Stimulated activated naive CD8-positive, alpha-beta T cell treated with anti-CD3 and anti-CD28 coated beads, Interleukin-15, Interleukin-2, amounts not matched to agents 100 U/mL and 50 U/mL, for 24 hours (primary cell): ENCODE measurements at regions not wholly inside any gene's neighbourhood (a gene's known extent, or its start where the extent isn't known, plus 50 kb on each side); places are given as distances from the start of the nearest gene placed in this dataset.

Source experiments
- ATAC-seq: fragments of 150-1000 bp; cut with Tn5 transposase; one replicate; pipeline ENCODE4 v1.10.0; 2021
- DNase-seq: peaks from one replicate; pipeline ENCODE4 v3.0.0; 2021

DNA sequence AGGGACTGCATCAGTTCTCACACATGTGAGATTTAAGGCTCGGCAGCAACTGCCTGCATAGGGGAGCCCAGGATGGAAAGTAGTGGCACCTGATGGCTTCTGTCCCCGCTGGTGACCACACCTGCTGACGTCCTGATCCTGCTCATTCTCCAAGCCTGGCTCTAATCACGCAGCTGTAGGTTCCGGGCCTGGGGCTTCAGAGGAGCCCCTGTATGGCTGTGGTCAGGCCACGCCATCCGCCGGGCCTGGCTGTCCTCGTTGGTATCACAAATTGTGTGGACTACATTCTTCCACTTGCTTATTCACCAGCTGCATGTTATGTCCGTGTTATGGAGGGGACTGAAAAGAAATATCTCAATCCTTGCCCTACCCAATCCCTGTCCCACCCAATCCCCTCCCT, 580.0 kb downstream of the TBC1D22A start:
- no peak for ATAC-seq
- no peak for DNase-seq

DNA sequence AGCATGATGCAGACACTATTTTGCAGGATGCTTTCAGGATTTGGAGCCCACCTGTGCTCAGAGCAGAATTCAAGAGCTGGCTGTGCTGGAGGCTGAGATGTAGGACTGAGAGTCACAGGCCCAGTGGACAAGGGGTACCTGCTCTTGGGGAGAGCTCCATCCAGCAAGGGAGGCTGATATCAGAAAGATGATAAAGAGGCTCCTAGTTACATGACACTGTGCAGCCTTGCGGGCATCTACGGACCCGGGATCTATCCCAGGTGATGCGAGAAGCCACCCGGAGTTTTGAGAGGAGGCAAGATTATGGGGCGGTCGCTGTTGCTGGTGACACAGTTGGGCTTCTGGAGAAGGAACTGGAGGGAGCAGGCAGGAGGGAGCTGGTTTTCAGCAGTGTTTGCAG, 579.0 kb downstream of the TBC1D22A start:
- no peak for ATAC-seq
- DNase-seq: no peak

DNA sequence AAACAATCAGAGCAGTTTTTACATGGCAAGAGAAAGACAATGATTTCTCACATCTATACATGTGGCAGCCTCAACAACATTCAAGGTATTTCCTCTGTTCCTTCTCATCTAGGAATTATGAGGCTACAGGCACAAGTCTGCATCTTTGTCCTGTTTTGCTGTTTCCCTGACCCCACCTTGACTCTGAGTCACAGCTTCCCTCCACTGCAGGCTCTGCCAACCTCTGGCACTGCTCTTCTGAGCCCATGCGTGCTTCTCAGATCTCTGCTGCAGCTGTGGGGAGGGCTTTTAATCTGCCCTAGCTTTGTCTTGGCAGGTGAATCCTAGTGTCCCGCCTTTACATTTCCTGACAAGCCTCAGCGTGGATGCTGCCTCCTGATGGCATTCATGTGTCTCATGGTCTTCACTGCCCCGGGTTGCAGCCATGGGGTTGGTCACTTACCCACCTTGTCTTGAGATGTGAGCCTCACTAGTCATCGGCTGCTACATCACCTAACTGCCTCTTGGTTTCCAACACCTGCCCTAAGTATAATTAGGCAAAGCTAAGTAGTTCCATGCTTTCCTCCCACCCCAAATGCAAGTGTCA, 578.5 kb downstream of the TBC1D22A start:
- ATAC-seq (no peak), DNase-seq (no peak)

- no peak for DNase-seq
- peak; percentile 57 for ATAC-seq
Measured at GRCh38 chr22:47337161-47337621, 574.7 kb downstream of the TBC1D22A start.

DNA sequence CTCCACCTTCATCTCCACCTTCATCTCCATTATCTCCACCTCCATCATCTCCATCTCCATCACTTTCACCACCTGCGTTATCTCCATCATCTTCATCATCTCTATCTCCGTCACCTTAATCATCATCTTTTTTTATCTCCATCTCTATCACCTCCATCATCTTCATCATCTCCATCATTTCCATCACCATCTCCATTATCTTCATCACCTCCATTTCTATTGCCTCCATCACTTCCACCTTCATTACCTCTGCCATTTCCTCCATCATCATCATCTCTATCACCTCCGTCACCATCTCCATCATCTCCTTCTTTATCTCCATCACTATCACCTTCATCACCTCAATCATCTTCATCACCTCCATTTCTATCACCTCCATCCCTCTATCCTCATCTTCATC, 573.5 kb downstream of the TBC1D22A start:
- ATAC-seq: no peak

GRCh38 chr22:47335460-47335859, 573.0 kb downstream of the TBC1D22A start:
- no peak for ATAC-seq
- DNase-seq: no peak

More for the DNA sequence above, 573.5 kb downstream of the TBC1D22A start:
- DNase-seq: no peak

DNA sequence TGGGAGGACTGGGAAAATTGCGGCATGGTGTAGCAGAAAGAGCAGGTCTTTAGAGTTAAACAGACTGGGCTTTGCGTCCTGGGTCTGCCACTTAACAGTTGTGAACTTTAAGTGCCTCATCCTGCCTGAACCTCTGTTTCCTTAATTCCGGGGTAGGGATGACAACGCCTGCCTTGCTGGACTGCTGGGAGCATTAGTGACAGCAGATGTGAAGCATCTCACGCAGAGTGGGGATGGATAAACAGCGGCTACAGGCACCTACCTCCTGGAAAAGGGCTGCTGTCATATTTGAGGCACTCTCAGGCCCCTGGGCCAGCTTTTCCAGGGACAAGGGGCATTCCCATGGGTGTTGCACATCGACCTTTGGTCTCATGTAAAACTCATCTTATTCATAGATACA, 572.2 kb downstream of the TBC1D22A start:
- no peak for ATAC-seq
- DNase-seq: no peak

DNA sequence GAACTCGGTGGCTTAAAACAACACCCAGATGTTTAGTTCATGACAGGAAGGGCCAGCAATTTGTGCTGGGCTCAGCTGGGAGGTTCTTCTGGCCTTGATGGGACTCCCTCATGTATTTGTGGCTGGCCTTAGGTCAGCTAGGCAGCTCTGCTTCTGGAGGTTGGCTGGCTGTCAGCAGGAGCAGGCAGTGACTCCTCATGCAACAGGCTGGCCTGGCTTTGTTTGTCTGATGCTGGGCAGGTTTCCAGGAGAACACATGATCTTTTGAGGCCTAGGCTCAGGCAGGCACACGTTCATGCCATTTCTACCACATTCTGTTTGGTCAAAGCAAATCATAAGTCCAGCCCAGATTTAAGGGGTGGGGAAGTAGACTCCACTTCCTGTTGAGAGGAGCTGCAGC, 571.2 kb downstream of the TBC1D22A start:
- no peak for DNase-seq
- ATAC-seq: no peak

GRCh38 chr22:47332246-47332980, 570.0 kb downstream of the TBC1D22A start:
- ATAC-seq (no peak), DNase-seq (no peak)

DNA sequence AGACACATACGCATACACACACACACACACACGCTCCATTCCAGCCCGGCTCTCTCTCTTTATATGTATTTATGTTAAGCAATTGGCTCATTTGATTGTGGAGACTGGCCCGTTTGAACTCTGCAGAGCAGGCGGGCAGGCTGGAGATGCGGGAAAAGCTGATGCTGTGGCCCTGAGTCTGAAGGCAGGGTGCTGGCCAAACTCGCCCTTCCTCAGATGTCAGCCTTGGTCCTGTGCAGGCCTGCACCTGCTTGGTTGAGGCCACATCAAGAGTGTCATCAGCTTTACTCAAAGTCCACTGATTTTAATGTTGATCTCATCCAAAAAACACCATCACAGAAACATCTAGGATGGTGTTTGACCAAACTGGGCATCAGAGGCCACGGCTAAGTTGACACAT, 569.3 kb downstream of the TBC1D22A start:
- DNase-seq: no peak
- ATAC-seq: no peak

DNA sequence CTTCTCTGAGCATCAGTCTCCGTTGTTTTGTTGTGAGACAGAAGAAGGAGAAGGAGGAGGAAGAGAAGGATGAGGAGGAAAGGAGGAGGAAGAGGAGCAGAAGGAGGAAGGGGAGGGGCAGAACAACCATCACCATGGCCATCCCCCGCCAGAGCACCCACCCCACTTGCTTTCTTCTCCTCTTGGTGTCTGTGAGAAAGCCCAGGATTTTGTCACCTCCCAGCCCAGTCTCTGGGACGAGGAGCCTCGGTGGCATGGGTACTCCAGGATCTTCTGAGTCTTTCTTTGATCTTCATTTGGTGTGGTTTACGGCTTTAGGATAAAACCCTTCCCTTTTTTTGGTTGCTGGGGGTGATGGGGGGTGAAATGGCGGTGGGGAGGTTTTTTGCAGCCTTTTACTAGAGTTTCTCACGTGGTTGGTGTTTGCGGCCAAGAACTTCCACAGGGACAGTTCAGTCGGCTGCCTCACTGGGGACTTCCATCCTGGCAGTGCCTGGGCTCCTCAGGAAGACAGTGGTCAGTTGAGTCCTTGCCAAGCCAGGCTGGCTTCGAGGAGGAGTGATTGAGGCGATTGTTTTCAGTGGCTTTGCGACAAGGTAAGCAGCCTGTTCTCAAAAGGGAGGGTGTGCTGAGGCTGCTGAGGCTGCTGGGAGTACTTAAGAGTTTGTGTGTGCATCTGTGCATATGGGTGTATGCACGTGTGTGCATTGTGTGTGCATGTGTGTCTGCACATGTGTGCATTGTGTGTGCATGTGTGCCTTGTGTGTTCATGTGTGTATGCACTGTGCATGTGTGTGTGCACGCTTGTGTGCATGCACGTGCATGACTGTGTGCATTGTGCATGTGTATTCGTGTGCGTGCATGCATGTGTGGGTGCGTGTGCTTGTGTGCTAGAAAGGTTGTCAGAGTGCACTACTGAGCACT, 567.5 kb downstream of the TBC1D22A start:
- DNase-seq: no peak
- ATAC-seq: no peak

GRCh38 chr22:47328550-47329243, 566.2 kb downstream of the TBC1D22A start:
- no peak for ATAC-seq
- no peak for DNase-seq

DNA sequence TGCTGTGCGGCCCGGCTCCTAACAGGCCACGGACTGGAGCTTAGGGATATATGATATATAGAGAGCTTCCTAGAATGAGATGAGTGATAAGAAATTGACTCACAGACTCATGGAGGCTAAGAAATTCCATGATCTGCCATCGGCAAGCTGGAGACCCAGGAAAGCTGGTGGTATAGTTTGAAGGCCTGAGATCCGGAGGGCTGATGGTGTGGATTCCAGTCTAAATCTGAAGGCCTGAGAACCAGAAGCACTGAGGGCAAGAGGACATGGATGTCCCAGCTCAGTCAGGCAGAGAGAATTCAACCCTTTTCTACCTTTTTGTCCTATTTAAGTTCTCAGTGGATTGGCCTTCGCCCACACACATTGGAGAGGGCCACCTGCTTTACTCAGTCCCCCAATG, 564.8 kb downstream of the TBC1D22A start:
- no peak for ATAC-seq
- DNase-seq: no peak

GRCh38 chr22:47325249-47325648, 562.8 kb downstream of the TBC1D22A start:
- no peak for ATAC-seq
- DNase-seq: no peak

GRCh38 chr22:47324435-47324990, 562.1 kb downstream of the TBC1D22A start:
- no peak for DNase-seq

GRCh38 chr22:47323518-47323917, 561.1 kb downstream of the TBC1D22A start:
- no peak for ATAC-seq
- no peak for DNase-seq

More at GRCh38 chr22:47324435-47324990, 562.1 kb downstream of the TBC1D22A start:
- ATAC-seq: no peak

DNA sequence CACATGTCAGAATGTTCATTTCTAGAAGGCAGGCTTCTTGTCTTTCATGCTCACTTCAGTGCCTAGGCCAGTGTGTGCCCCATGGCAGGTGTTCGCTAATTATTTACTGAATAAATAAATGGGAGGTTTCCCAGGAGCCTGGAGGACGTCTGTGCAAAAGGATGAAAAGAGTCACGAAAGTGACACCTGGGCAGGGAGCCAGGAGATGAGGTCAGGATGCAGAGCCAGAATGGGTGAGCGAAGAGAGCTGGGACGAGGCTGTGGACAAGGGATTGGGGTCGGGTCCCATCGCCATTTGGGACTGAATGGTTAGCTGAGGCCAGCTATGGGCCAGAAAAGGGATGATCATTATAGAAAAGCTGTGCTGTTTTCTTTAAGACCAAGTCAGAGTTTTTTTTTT, 560.4 kb downstream of the TBC1D22A start:
- ATAC-seq: no peak
- DNase-seq: no peak

- DNase-seq (no peak), ATAC-seq (no peak)
Measured at GRCh38 chr22:47320560-47320959, 558.1 kb downstream of the TBC1D22A start.

GRCh38 chr22:47318041-47318737, 555.7 kb downstream of the TBC1D22A start:
- ATAC-seq: no peak
- no peak for DNase-seq

- ATAC-seq: no peak
- no peak for DNase-seq
Measured at GRCh38 chr22:47315862-47316419, 553.5 kb downstream of the TBC1D22A start.

GRCh38 chr22:47310601-47311000, 548.2 kb downstream of the TBC1D22A start:
- DNase-seq: no peak
- ATAC-seq: no peak
